NCI-H1930 (cell line): ENCODE measurements at regions not wholly inside any gene's neighbourhood (a gene's known extent, or its start where the extent isn't known, plus 50 kb on each side); places are given as distances from the start of the nearest gene placed in this dataset.
"Not testable (repeated sequence)": the region's sequence is repeated elsewhere in the genome, so short reads cannot be mapped to it uniquely, and the experiment has no call there.

Experiments used
- DNase-seq, 2 experiments: peaks; one replicate each; lab custom pipeline; 2025; lab: John Stamatoyannopoulos, UW

- DNase-seq: not testable (repeated sequence)
Observed at GRCh38 chr17:13659051-13659450, 57.3 kb upstream of the HS3ST3A1 start.

- no peak for DNase-seq
Observed at GRCh38 chr17:13665872-13666635, 64.3 kb upstream of the HS3ST3A1 start.

GRCh38 chr17:13671341-13671740, 69.6 kb upstream of the HS3ST3A1 start:
- DNase-seq: no peak

GRCh38 chr17:13671771-13672170, 70.0 kb upstream of the HS3ST3A1 start:
- DNase-seq: no peak

- no peak for DNase-seq
Observed at GRCh38 chr17:13678361-13678760, 76.6 kb upstream of the HS3ST3A1 start.

GRCh38 chr17:13678841-13679240, 77.1 kb upstream of the HS3ST3A1 start:
- no peak for DNase-seq

GRCh38 chr17:13688716-13689115, 87.0 kb upstream of the HS3ST3A1 start:
- DNase-seq: no peak

- DNase-seq: no peak
Observed at GRCh38 chr17:13690806-13691205, 89.1 kb upstream of the HS3ST3A1 start.

- no peak for DNase-seq
Observed at GRCh38 chr17:13694934-13695333, 93.2 kb upstream of the HS3ST3A1 start.

GRCh38 chr17:13698832-13699231, 97.1 kb upstream of the HS3ST3A1 start:
- no peak for DNase-seq

GRCh38 chr17:13699261-13699660, 97.5 kb upstream of the HS3ST3A1 start:
- DNase-seq: no peak

GRCh38 chr17:13702266-13702665, 100.5 kb upstream of the HS3ST3A1 start:
- DNase-seq: no peak

- no peak for DNase-seq
Observed at GRCh38 chr17:13704333-13704732, 102.6 kb upstream of the HS3ST3A1 start.

- DNase-seq: no peak
Observed at GRCh38 chr17:13705221-13705620, 103.5 kb upstream of the HS3ST3A1 start.

GRCh38 chr17:13721705-13722104, 120.0 kb upstream of the HS3ST3A1 start:
- DNase-seq: no peak

GRCh38 chr17:13725288-13725990, 123.7 kb upstream of the HS3ST3A1 start:
- DNase-seq: no peak

GRCh38 chr17:13727441-13728171, 125.9 kb upstream of the HS3ST3A1 start:
- DNase-seq: no peak

- no peak for DNase-seq
Observed at GRCh38 chr17:13728781-13729180, 127.1 kb upstream of the HS3ST3A1 start.

GRCh38 chr17:13729466-13730134, 127.9 kb upstream of the HS3ST3A1 start:
- DNase-seq: no peak

- no peak for DNase-seq
Observed at GRCh38 chr17:13734880-13735279, 133.2 kb upstream of the HS3ST3A1 start.

GRCh38 chr17:13735444-13735843, 133.7 kb upstream of the HS3ST3A1 start:
- DNase-seq: no peak

- no peak for DNase-seq
Observed at GRCh38 chr17:13735861-13736260, 134.1 kb upstream of the HS3ST3A1 start.
